ENCODE measurements at regions not wholly inside any gene's neighbourhood (a gene's known extent, or its start where the extent isn't known, plus 50 kb on each side); places are given as distances from the start of the nearest gene placed in this dataset.
A peak's percentile ranks its signal among the peaks of the same experiment; 100 is the strongest.

GRCh38 chr3:173258697-173259096 lies 117.7 kb upstream of the SPATA16 start:
- no peak for TF ChIP-seq YY1 (IDR thresholded peaks at IDR 0.05; ENCODE audit: insufficient read depth, insufficient read length)
- TF ChIP-seq SUZ12 (IDR thresholded peaks at IDR 0.05; ENCODE audit: extremely low read depth, insufficient read depth, insufficient read length), result no peak
- TF ChIP-seq ZNF274 (IDR thresholded peaks at IDR 0.05; ENCODE audit: low read depth, low read length), result no peak

GRCh38 chr3:173257797-173258196 lies 116.8 kb upstream of the SPATA16 start:
- Histone ChIP-seq H3K4me3 (ENCODE audit: insufficient read length, low read depth) (no peak overlapping the region), H3K36me3 (ENCODE audit: insufficient read depth, insufficient read length, low read length) (no peaks in the 10 kb centered on the region), H3K9ac (ENCODE audit: insufficient read length, low read depth) (no peak overlapping the region), H3K27me3 (ENCODE audit: insufficient read depth, insufficient read length) (no peaks in the 10 kb centered on the region), H3K9me3 (ENCODE audit: insufficient read depth, low read length) (peaks cover 12% of the 10 kb centered on the region; the same call in 1 of the 2 replicates), H3K4me1 (ENCODE audit: insufficient read depth, insufficient read length) (no peaks in the 10 kb centered on the region)
- no peak for DNase-seq (ENCODE audit: low read depth, low spot score)
- TF ChIP-seq YY1 (IDR thresholded peaks at IDR 0.05; ENCODE audit: insufficient read depth, insufficient read length) (no peak), ZNF274 (IDR thresholded peaks at IDR 0.05; ENCODE audit: low read depth, low read length) (no peak), SUZ12 (IDR thresholded peaks at IDR 0.05; ENCODE audit: extremely low read depth, insufficient read depth, insufficient read length) (no peak)

More at GRCh38 chr3:173258697-173259096, 117.7 kb upstream of the SPATA16 start:
- peaks cover 9% of the 10 kb centered on the region; the same call in 1 of the 2 replicates for H3K9me3 ChIP-seq (ENCODE audit: insufficient read depth, low read length)
- no peak overlapping the region for H3K9ac ChIP-seq (ENCODE audit: insufficient read length, low read depth)
- DNase-seq (ENCODE audit: low read depth, low spot score), result no peak
- no peak overlapping the region for H3K4me3 ChIP-seq (ENCODE audit: insufficient read length, low read depth)
- no peaks in the 10 kb centered on the region for H3K4me1 ChIP-seq (ENCODE audit: insufficient read depth, insufficient read length)
- no peaks in the 10 kb centered on the region for H3K36me3 ChIP-seq (ENCODE audit: insufficient read depth, insufficient read length, low read length)
- no peaks in the 10 kb centered on the region for H3K27me3 ChIP-seq (ENCODE audit: insufficient read depth, insufficient read length)

GRCh38 chr3:173255555-173255954 lies 114.5 kb upstream of the SPATA16 start:
- Histone ChIP-seq H3K9ac (ENCODE audit: insufficient read length, low read depth) (no peak overlapping the region), H3K27me3 (ENCODE audit: insufficient read depth, insufficient read length) (no peaks in the 10 kb centered on the region), H3K4me1 (ENCODE audit: insufficient read depth, insufficient read length) (no peaks in the 10 kb centered on the region), H3K36me3 (ENCODE audit: insufficient read depth, insufficient read length, low read length) (no peaks in the 10 kb centered on the region), H3K4me3 (ENCODE audit: insufficient read length, low read depth) (no peak overlapping the region), H3K9me3 (ENCODE audit: insufficient read depth, low read length) (peaks cover 22% of the 10 kb centered on the region; the same call in 1 of the 2 replicates)
- no peak for DNase-seq (ENCODE audit: low read depth, low spot score)
- TF ChIP-seq YY1 (IDR thresholded peaks at IDR 0.05; ENCODE audit: insufficient read depth, insufficient read length) (no peak), SUZ12 (IDR thresholded peaks at IDR 0.05; ENCODE audit: extremely low read depth, insufficient read depth, insufficient read length) (no peak), ZNF274 (IDR thresholded peaks at IDR 0.05; ENCODE audit: low read depth, low read length) (no peak)

- Histone ChIP-seq H3K4me1 (ENCODE audit: insufficient read depth, insufficient read length) (no peaks in the 10 kb centered on the region), H3K36me3 (ENCODE audit: insufficient read depth, insufficient read length, low read length) (no peaks in the 10 kb centered on the region), H3K9me3 (ENCODE audit: insufficient read depth, low read length) (peaks cover 33% of the 10 kb centered on the region; the same call in 1 of the 2 replicates), H3K27me3 (ENCODE audit: insufficient read depth, insufficient read length) (no peaks in the 10 kb centered on the region), H3K4me3 (ENCODE audit: insufficient read length, low read depth) (no peak overlapping the region), H3K9ac (ENCODE audit: insufficient read length, low read depth) (no peak overlapping the region)
- peak; percentile 67 for DNase-seq (ENCODE audit: low read depth, low spot score)
- TF ChIP-seq ZNF274 (IDR thresholded peaks at IDR 0.05; ENCODE audit: low read depth, low read length), result no peak
- TF ChIP-seq SUZ12 (IDR thresholded peaks at IDR 0.05; ENCODE audit: extremely low read depth, insufficient read depth, insufficient read length), result no peak
- TF ChIP-seq YY1 (IDR thresholded peaks at IDR 0.05; ENCODE audit: insufficient read depth, insufficient read length), result no peak
Measured at GRCh38 chr3:173253471-173253870, 112.4 kb upstream of the SPATA16 start.

- no peaks in the 10 kb centered on the region for H3K27me3 ChIP-seq (ENCODE audit: insufficient read depth, insufficient read length)
- no peak for TF ChIP-seq SUZ12 (IDR thresholded peaks at IDR 0.05; ENCODE audit: extremely low read depth, insufficient read depth, insufficient read length)
- TF ChIP-seq YY1 (IDR thresholded peaks at IDR 0.05; ENCODE audit: insufficient read depth, insufficient read length), result no peak
- TF ChIP-seq ZNF274 (IDR thresholded peaks at IDR 0.05; ENCODE audit: low read depth, low read length), result no peak
- no peak for DNase-seq (ENCODE audit: low read depth, low spot score)
- H3K4me3 ChIP-seq (ENCODE audit: insufficient read length, low read depth), result no peak overlapping the region
- H3K9me3 ChIP-seq (ENCODE audit: insufficient read depth, low read length), result peaks cover 24% of the 10 kb centered on the region; the same call in 1 of the 2 replicates
- no peak overlapping the region for H3K9ac ChIP-seq (ENCODE audit: insufficient read length, low read depth)
- H3K36me3 ChIP-seq (ENCODE audit: insufficient read depth, insufficient read length, low read length), result no peaks in the 10 kb centered on the region
- H3K4me1 ChIP-seq (ENCODE audit: insufficient read depth, insufficient read length), result no peaks in the 10 kb centered on the region
Measured at GRCh38 chr3:173249457-173249856, 108.4 kb upstream of the SPATA16 start.

- no peak for DNase-seq (ENCODE audit: low read depth, low spot score)
- H3K4me3 ChIP-seq (ENCODE audit: insufficient read length, low read depth), result no peak overlapping the region
- H3K27me3 ChIP-seq (ENCODE audit: insufficient read depth, insufficient read length), result no peaks in the 10 kb centered on the region
- H3K4me1 ChIP-seq (ENCODE audit: insufficient read depth, insufficient read length), result no peaks in the 10 kb centered on the region
- H3K9ac ChIP-seq (ENCODE audit: insufficient read length, low read depth), result no peak overlapping the region
- H3K9me3 ChIP-seq (ENCODE audit: insufficient read depth, low read length), result no peaks in the 10 kb centered on the region
- TF ChIP-seq YY1 (IDR thresholded peaks at IDR 0.05; ENCODE audit: insufficient read depth, insufficient read length) (no peak), SUZ12 (IDR thresholded peaks at IDR 0.05; ENCODE audit: extremely low read depth, insufficient read depth, insufficient read length) (no peak), ZNF274 (IDR thresholded peaks at IDR 0.05; ENCODE audit: low read depth, low read length) (no peak)
- no peaks in the 10 kb centered on the region for H3K36me3 ChIP-seq (ENCODE audit: insufficient read depth, insufficient read length, low read length)
Measured at GRCh38 chr3:173241727-173242126, 100.7 kb upstream of the SPATA16 start.

GRCh38 chr3:173238091-173238490 lies 97.1 kb upstream of the SPATA16 start:
- H3K27me3 ChIP-seq (ENCODE audit: insufficient read depth, insufficient read length), result no peaks in the 10 kb centered on the region

More at GRCh38 chr3:173238091-173238490, 97.1 kb upstream of the SPATA16 start:
- Histone ChIP-seq H3K36me3 (ENCODE audit: insufficient read depth, insufficient read length, low read length) (no peaks in the 10 kb centered on the region), H3K4me1 (ENCODE audit: insufficient read depth, insufficient read length) (no peaks in the 10 kb centered on the region), H3K9ac (ENCODE audit: insufficient read length, low read depth) (no peak overlapping the region), H3K9me3 (ENCODE audit: insufficient read depth, low read length) (no peaks in the 10 kb centered on the region), H3K4me3 (ENCODE audit: insufficient read length, low read depth) (no peak overlapping the region)
- TF ChIP-seq ZNF274 (IDR thresholded peaks at IDR 0.05; ENCODE audit: low read depth, low read length), result no peak
- DNase-seq (ENCODE audit: low read depth, low spot score), result no peak

All from NT2/D1 (cell line).